ENCODE measurements at regions not wholly inside any gene's neighbourhood (a gene's known extent, or its start where the extent isn't known, plus 50 kb on each side); places are given as distances from the start of the nearest gene placed in this dataset.

DNA sequence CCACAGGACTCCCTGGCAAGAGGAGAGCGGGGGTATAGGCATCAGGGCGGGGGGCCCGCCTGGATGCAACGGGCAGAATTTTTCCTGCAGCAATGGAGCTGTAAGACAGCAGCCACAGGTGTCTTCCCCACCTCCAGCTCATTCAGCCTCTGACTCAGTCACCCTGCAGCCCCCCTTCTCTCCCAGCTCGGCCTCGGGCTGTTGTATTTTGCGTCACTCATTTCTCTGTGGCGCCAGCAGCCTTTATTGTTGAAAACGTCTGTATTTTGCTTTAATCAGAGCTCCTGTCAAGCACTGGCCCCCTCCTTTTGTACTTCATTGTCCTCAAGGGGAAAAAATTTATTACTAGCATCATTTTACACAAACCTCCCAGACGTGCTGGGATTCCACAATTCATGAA, 117.7 kb downstream of the WSCD1 start:
- TF ChIP-seq ZBTB7A (IDR thresholded peaks at IDR 0.05; ENCODE audit: low read depth) (no peak), NFIC (IDR thresholded peaks at IDR 0.05) (no peak), FOXM1 (IDR thresholded peaks at IDR 0.05; ENCODE audit: borderline replicate concordance, low read depth) (no peak), TAF1 (IDR thresholded peaks at IDR 0.05; ENCODE audit: low read depth) (no peak), TEAD4 (IDR thresholded peaks at IDR 0.05) (no peak), CREB1 (IDR thresholded peaks at IDR 0.05; ENCODE audit: low read depth) (no peak), USF1 (IDR thresholded peaks at IDR 0.05) (no peak), CEBPB (IDR thresholded peaks at IDR 0.05) (no peak), TCF12 (IDR thresholded peaks at IDR 0.05; ENCODE audit: low read depth) (no peak), MAX (IDR thresholded peaks at IDR 0.05) (no peak), RAD21 (IDR thresholded peaks at IDR 0.05; ENCODE audit: low read depth) (no peak), EGR1 (IDR thresholded peaks at IDR 0.05) (no peak), YY1 (IDR thresholded peaks at IDR 0.05; ENCODE audit: low read depth) (no peak), EP300 (IDR thresholded peaks at IDR 0.05; ENCODE audit: borderline replicate concordance) (no peak)
- TF ChIP-seq, protein P1, sequence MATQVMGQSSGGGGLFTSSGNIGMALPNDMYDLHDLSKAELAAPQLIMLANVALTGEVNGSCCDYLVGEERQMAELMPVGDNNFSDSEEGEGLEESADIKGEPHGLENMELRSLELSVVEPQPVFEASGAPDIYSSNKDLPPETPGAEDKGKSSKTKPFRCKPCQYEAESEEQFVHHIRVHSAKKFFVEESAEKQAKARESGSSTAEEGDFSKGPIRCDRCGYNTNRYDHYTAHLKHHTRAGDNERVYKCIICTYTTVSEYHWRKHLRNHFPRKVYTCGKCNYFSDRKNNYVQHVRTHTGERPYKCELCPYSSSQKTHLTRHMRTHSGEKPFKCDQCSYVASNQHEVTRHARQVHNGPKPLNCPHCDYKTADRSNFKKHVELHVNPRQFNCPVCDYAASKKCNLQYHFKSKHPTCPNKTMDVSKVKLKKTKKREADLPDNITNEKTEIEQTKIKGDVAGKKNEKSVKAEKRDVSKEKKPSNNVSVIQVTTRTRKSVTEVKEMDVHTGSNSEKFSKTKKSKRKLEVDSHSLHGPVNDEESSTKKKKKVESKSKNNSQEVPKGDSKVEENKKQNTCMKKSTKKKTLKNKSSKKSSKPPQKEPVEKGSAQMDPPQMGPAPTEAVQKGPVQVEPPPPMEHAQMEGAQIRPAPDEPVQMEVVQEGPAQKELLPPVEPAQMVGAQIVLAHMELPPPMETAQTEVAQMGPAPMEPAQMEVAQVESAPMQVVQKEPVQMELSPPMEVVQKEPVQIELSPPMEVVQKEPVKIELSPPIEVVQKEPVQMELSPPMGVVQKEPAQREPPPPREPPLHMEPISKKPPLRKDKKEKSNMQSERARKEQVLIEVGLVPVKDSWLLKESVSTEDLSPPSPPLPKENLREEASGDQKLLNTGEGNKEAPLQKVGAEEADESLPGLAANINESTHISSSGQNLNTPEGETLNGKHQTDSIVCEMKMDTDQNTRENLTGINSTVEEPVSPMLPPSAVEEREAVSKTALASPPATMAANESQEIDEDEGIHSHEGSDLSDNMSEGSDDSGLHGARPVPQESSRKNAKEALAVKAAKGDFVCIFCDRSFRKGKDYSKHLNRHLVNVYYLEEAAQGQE (IDR thresholded peaks at IDR 0.05; ENCODE audit: low read depth), result no peak

DNA sequence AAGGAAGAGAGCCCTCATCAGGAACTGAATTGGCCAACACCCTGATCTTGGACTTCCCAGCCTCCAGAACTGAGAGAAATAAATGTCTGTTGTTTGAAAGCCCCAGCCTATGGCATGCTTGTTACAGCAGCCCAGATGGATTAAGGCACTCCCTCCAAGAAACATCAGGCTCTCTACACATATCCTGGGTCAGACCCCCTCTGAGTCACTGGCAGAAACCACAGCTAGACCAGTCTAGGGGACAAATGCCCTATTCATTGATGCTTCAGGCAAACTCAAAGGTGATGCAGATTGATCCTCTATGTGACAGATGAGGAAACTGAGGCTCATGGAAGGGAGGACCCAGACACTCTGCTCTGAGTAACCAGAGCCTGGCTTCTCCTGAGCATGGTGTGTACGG, 116.8 kb downstream of the WSCD1 start:
- TF ChIP-seq MAX (IDR thresholded peaks at IDR 0.05), result no peak
- TF ChIP-seq CEBPB (IDR thresholded peaks at IDR 0.05), result no peak
- no peak for TF ChIP-seq EP300 (IDR thresholded peaks at IDR 0.05; ENCODE audit: borderline replicate concordance)
- TF ChIP-seq TAF1 (IDR thresholded peaks at IDR 0.05; ENCODE audit: low read depth), result no peak
- TF ChIP-seq FOXM1 (IDR thresholded peaks at IDR 0.05; ENCODE audit: borderline replicate concordance, low read depth), result no peak
- TF ChIP-seq EGR1 (IDR thresholded peaks at IDR 0.05), result no peak
- TF ChIP-seq, protein P1 (IDR thresholded peaks at IDR 0.05; ENCODE audit: low read depth), result no peak
- TF ChIP-seq RAD21 (IDR thresholded peaks at IDR 0.05; ENCODE audit: low read depth), result no peak
- no peak for TF ChIP-seq TEAD4 (IDR thresholded peaks at IDR 0.05)
- TF ChIP-seq USF1 (IDR thresholded peaks at IDR 0.05), result no peak
- TF ChIP-seq NFIC (IDR thresholded peaks at IDR 0.05), result no peak
- TF ChIP-seq CREB1 (IDR thresholded peaks at IDR 0.05; ENCODE audit: low read depth), result no peak
- TF ChIP-seq ZBTB7A (IDR thresholded peaks at IDR 0.05; ENCODE audit: low read depth), result no peak
- TF ChIP-seq TCF12 (IDR thresholded peaks at IDR 0.05; ENCODE audit: low read depth), result no peak
- no peak for TF ChIP-seq YY1 (IDR thresholded peaks at IDR 0.05; ENCODE audit: low read depth)

- TF ChIP-seq YY1 (IDR thresholded peaks at IDR 0.05; ENCODE audit: low read depth), result no peak
- TF ChIP-seq TEAD4 (IDR thresholded peaks at IDR 0.05), result no peak
- no peak for TF ChIP-seq MAX (IDR thresholded peaks at IDR 0.05)
- TF ChIP-seq TAF1 (IDR thresholded peaks at IDR 0.05; ENCODE audit: low read depth), result no peak
- TF ChIP-seq EGR1 (IDR thresholded peaks at IDR 0.05), result no peak
- no peak for TF ChIP-seq CEBPB (IDR thresholded peaks at IDR 0.05)
- no peak for TF ChIP-seq RAD21 (IDR thresholded peaks at IDR 0.05; ENCODE audit: low read depth)
- no peak for TF ChIP-seq EP300 (IDR thresholded peaks at IDR 0.05; ENCODE audit: borderline replicate concordance)
- no peak for TF ChIP-seq USF1 (IDR thresholded peaks at IDR 0.05)
Measured at GRCh38 chr17:6184508-6184907, 114.3 kb downstream of the WSCD1 start.

DNA sequence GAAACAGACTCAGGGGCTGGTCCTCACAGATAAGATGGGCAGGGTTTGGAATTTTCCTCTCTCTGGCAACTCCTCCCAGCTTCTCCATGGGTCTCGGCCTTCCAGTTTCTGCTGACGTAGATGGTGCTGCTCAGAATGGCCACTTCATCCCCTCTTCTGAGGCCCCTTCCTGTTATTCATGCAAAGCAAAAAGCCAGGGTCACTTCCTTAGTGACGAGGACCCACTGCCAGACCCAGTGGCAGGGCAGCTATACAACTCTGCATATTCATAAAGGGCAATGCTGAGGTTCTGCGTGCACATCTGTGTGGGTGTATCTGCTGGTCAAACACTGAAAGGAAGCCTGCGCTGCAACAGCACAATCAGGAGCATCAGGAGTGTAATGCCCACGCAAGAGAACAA, 108.8 kb downstream of the WSCD1 start:
- TF ChIP-seq CREB1 (IDR thresholded peaks at IDR 0.05; ENCODE audit: low read depth) (no peak), TEAD4 (IDR thresholded peaks at IDR 0.05) (no peak), FOXM1 (IDR thresholded peaks at IDR 0.05; ENCODE audit: borderline replicate concordance, low read depth) (no peak), USF1 (IDR thresholded peaks at IDR 0.05) (no peak), TCF12 (IDR thresholded peaks at IDR 0.05; ENCODE audit: low read depth) (no peak), ZBTB7A (IDR thresholded peaks at IDR 0.05; ENCODE audit: low read depth) (no peak), NFIC (IDR thresholded peaks at IDR 0.05) (no peak), MAX (IDR thresholded peaks at IDR 0.05) (no peak), YY1 (IDR thresholded peaks at IDR 0.05; ENCODE audit: low read depth) (no peak), CEBPB (IDR thresholded peaks at IDR 0.05) (no peak), RAD21 (IDR thresholded peaks at IDR 0.05; ENCODE audit: low read depth) (no peak)
- TF ChIP-seq, protein P1 (IDR thresholded peaks at IDR 0.05; ENCODE audit: low read depth), result no peak
